Endothelial cell of umbilical vein (primary cell): ENCODE measurements at regions not wholly inside any gene's neighbourhood (a gene's known extent, or its start where the extent isn't known, plus 50 kb on each side); places are given as distances from the start of the nearest gene placed in this dataset.

Source experiments
- BruUV-seq: library from RNA; stranded (reverse); fragments of 400-500 nt; replicated peaks from 2 replicates; lab custom pipeline; 2021; lab: Mats Ljungman, UMichigan
- CTCF ChIA-PET: fragments of 300-600, 350-600 bp; sonication (Branson Sonifier 250); formaldehyde crosslinking; loops from one replicate; lab custom pipeline; 2021; ENCODE audit warnings: antibody characterized with exemption, inconsistent platforms; lab: Charles Lee
- POLR2A ChIA-PET: fragments of 300-600, 350-600 bp; sonication (Branson Sonifier 250); formaldehyde crosslinking; loops from one replicate; lab custom pipeline; 2021; ENCODE audit warnings: antibody characterized with exemption, inconsistent platforms; lab: Charles Lee
- DNase-seq: peaks from one replicate; pipeline ENCODE4 v3.0.0-alpha.2; 2011; ENCODE audit warnings: low read depth, low spot score
- FAIRE-seq: peaks from 2 replicates; lab custom pipeline; 2011; peaks lifted over from hg19 to GRCh38; lab: Jason Lieb, UNC
- H2AFZ ChIP-seq: 2 replicates; pipeline ENCODE4 v1.6.0; 2012; ENCODE audit warnings: low read depth, low read length, control low read depth, inconsistent platforms
- H3K27ac ChIP-seq: 2 replicates; pipeline ENCODE4 v1.5.1; 2011; ENCODE audit warnings: low read depth, mild to moderate bottlenecking, control low read depth, low read length, moderate library complexity; ENCODE audit not compliant: insufficient read depth
- H3K27me3 ChIP-seq, 2 experiments: 2 replicates each; pipeline versions ENCODE4 v1.6.0 to v1.6.1; 2011; ENCODE audit warnings: low read length in 2 of 2, mixed read lengths in 1 of 2; ENCODE audit not compliant: control insufficient read depth in 2 of 2, insufficient read depth in 2 of 2
- H3K36me3 ChIP-seq, 2 experiments: 2 replicates in 1 of 2; 3 replicates in 1 of 2; pipeline ENCODE4 v1.5.1; 2011; ENCODE audit warnings: low read length in 2 of 2, mild to moderate bottlenecking in 1 of 2, moderate library complexity in 1 of 2; ENCODE audit not compliant: control insufficient read depth in 2 of 2, insufficient read depth in 2 of 2; ENCODE audit errors: extremely low read depth in 1 of 2
- H3K4me1 ChIP-seq: 3 replicates; pipeline ENCODE4 v1.5.1; 2011; ENCODE audit warnings: mild to moderate bottlenecking, low read length; ENCODE audit not compliant: control insufficient read depth, insufficient read depth; ENCODE audit errors: extremely low read depth
- H3K4me2 ChIP-seq: 2 replicates; pipeline ENCODE4 v1.6.1; 2011; ENCODE audit warnings: low read length, control low read depth, mixed read lengths; ENCODE audit not compliant: insufficient read depth
- H3K4me3 ChIP-seq, 3 experiments: fragments of 200-600 bp in 1 of 3; sonication (generic), shearing (Covaris generic) in 1 of 3; replicated peaks in 1 of 3; 2 replicates each; pipeline ENCODE4 v1.5.1; 2011 to 2016; ENCODE audit warnings: control low read depth in 3 of 3, low read length in 3 of 3, mild to moderate bottlenecking in 2 of 3, inconsistent platforms in 1 of 3, low read depth in 1 of 3, moderate library complexity in 1 of 3; ENCODE audit not compliant: insufficient read depth in 1 of 3
- H3K79me2 ChIP-seq: 2 replicates; pipeline ENCODE4 v1.6.0; 2012; ENCODE audit warnings: low read length, inconsistent platforms; ENCODE audit not compliant: control insufficient read depth, insufficient read depth
- H3K9ac ChIP-seq: replicated peaks from 2 replicates; pipeline ENCODE3; 2011; ENCODE audit warnings: low read length, control low read depth; ENCODE audit not compliant: insufficient read depth; ENCODE audit errors: extremely low read depth
- H3K9me1 ChIP-seq: replicated peaks from 3 replicates; pipeline ENCODE4 v1.6.0; 2011; ENCODE audit warnings: mild to moderate bottlenecking, low read length; ENCODE audit not compliant: control insufficient read depth, insufficient read depth; ENCODE audit errors: extremely low read depth
- H3K9me3 ChIP-seq: replicated peaks from 2 replicates; pipeline ENCODE4 v1.5.1; 2012; ENCODE audit warnings: low read length, inconsistent platforms; ENCODE audit not compliant: control insufficient read depth, insufficient read depth
- H4K20me1 ChIP-seq: replicated peaks from 2 replicates; pipeline ENCODE3; 2011; ENCODE audit warnings: mild to moderate bottlenecking, low read length; ENCODE audit not compliant: control insufficient read depth, insufficient read depth; ENCODE audit errors: extremely low read depth
- EZH2 ChIP-seq: IDR thresholded peaks from 2 replicates; pipeline ENCODE4 v1.6.1; 2012; ENCODE audit warnings: borderline replicate concordance, low read depth, mild to moderate bottlenecking, moderate library complexity, low read length, inconsistent platforms; ENCODE audit not compliant: severe bottlenecking
- FOS ChIP-seq: IDR thresholded peaks from 2 replicates; pipeline ENCODE4 v1.6.1; 2011; ENCODE audit warnings: mild to moderate bottlenecking, low read length, moderate library complexity, borderline replicate concordance; ENCODE audit not compliant: insufficient read depth
- GATA2 ChIP-seq: IDR thresholded peaks from 2 replicates; pipeline ENCODE4 v1.7.0; 2011; ENCODE audit warnings: low read depth, mild to moderate bottlenecking, moderate library complexity, mixed read lengths, low read length; ENCODE audit not compliant: insufficient read length, insufficient read depth
- JUN ChIP-seq: IDR thresholded peaks from 2 replicates; pipeline ENCODE4 v1.6.1; 2011; ENCODE audit warnings: borderline replicate concordance, low read depth; ENCODE audit not compliant: insufficient read length, insufficient read depth
- MYC ChIP-seq: IDR thresholded peaks from one replicate; pipeline ENCODE4 v1.6.1; 2011; ENCODE audit warnings: mild to moderate bottlenecking, low read depth, low read length
- POLR2A ChIP-seq: IDR thresholded peaks from 2 replicates; pipeline ENCODE4 v1.6.1; 2012; ENCODE audit warnings: low read depth, mild to moderate bottlenecking, control low read depth, low read length
- POLR2AphosphoS5 ChIP-seq: IDR thresholded peaks from 2 replicates; pipeline ENCODE4 v1.6.1; 2012; ENCODE audit warnings: low read depth, mild to moderate bottlenecking, control low read depth, low read length, moderate library complexity; ENCODE audit not compliant: insufficient read depth
- dilution Hi-C: fragments of 300-500 bp; cut with MboI; formaldehyde crosslinking; loops from one replicate; pipeline ENCODE4 v1.15.0; 2019; ENCODE audit warnings: low sequenced_read_pairs; ENCODE audit not compliant: extremely low pct_ligation_motif_present
- intact Hi-C: fragments of 100-400 bp; cut with micrococcal nuclease; formaldehyde crosslinking; loops from one replicate; pipeline ENCODE4 v1.10.0; 2022
- TF ChIP-seq, protein P1 (sequence below), 2 donors: IDR thresholded peaks; 1 replicate in 1 of 2; 2 replicates in 1 of 2; pipeline ENCODE4 v1.5.1; 2011; ENCODE audit warnings: low read length in 2 of 2, mild to moderate bottlenecking in 2 of 2, moderate library complexity in 2 of 2, control low read depth in 1 of 2, inconsistent platforms in 1 of 2, low read depth in 1 of 2; ENCODE audit not compliant: insufficient read depth in 1 of 2; ENCODE audit errors: extremely low read depth in 1 of 2
- TF ChIP-seq, protein P2 (sequence below): IDR thresholded peaks from 2 replicates; pipeline ENCODE4 v1.6.1; 2011; ENCODE audit not compliant: insufficient read depth, insufficient read length

DNA sequence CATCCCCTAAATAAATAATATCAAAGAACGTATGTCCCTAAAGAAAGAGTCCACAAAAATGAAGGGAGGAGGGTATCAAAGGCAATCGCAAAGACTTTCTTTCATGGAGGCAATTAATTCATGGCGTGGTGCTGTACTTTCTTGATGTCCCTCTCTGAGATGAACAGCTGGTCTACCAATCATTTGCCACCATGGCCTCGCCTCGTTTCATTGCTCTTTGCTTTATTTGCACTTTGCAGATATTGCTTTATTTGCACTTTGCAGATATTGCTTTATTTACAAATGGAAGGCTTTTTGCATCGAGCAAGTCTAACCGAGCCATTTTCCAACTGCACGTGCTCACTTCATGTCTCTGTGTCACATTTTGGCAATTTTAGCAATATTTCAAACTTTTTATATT is 104.0 kb upstream of the PTCH1 start:
- Histone ChIP-seq H4K20me1 (no peaks in the 10 kb centered on the region), H3K4me2 (no peak overlapping the region), H3K79me2 (no peaks in the 10 kb centered on the region), H3K9me1 (no peaks in the 10 kb centered on the region), H3K27ac (no peak overlapping the region), H3K36me3 (no peaks in the 10 kb centered on the region), H3K4me1 (peaks cover 3% of the 10 kb centered on the region), H2AFZ (no peak overlapping the region), H3K27me3 (no peaks in the 10 kb centered on the region), H3K4me3 (no peak overlapping the region), H3K9ac (no peak overlapping the region), H3K9me3 (no peaks in the 10 kb centered on the region)
- ChIA-PET CTCF (no interaction called here), POLR2A (no interaction called here)
- no peak for TF ChIP-seq POLR2A
- TF ChIP-seq, protein P1, sequence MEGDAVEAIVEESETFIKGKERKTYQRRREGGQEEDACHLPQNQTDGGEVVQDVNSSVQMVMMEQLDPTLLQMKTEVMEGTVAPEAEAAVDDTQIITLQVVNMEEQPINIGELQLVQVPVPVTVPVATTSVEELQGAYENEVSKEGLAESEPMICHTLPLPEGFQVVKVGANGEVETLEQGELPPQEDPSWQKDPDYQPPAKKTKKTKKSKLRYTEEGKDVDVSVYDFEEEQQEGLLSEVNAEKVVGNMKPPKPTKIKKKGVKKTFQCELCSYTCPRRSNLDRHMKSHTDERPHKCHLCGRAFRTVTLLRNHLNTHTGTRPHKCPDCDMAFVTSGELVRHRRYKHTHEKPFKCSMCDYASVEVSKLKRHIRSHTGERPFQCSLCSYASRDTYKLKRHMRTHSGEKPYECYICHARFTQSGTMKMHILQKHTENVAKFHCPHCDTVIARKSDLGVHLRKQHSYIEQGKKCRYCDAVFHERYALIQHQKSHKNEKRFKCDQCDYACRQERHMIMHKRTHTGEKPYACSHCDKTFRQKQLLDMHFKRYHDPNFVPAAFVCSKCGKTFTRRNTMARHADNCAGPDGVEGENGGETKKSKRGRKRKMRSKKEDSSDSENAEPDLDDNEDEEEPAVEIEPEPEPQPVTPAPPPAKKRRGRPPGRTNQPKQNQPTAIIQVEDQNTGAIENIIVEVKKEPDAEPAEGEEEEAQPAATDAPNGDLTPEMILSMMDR (IDR thresholded peaks at IDR 0.05; ENCODE audit: extremely low read depth in 1 of 2, insufficient read depth in 1 of 2, low read depth in 1 of 2, low read length in 2 of 2) = no peak
- intact Hi-C loops = no loop called here
- no peak for DNase-seq
- dilution Hi-C loops = no loop called here
- BruUV-seq = no TSS peak
- FAIRE-seq = no peak

DNA sequence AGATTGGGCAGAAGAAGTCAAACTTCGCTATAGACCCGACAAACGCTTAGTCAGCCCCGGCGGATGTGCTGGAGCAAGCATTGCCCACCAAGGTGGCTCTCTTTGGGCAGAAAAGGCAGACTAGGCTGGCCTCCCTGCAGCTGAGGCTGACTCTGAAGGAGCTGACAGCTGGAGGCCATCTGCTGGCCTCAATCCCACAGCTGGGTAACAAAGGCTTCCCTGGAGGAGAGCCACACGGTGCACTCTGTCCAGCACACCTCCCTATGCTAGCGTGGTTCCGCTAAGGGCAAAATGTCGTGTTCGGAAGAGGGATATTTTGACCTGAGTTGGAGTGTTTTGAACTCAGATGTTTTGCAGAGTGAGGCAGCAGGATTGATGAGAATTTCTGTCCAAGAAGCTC is 103.5 kb upstream of the PTCH1 start:
- Histone ChIP-seq H3K27ac (no peak overlapping the region), H3K9me3 (no peaks in the 10 kb centered on the region), H3K27me3 (no peaks in the 10 kb centered on the region), H2AFZ (no peak overlapping the region), H3K9me1 (no peaks in the 10 kb centered on the region), H3K79me2 (no peaks in the 10 kb centered on the region), H3K36me3 (no peaks in the 10 kb centered on the region), H4K20me1 (no peaks in the 10 kb centered on the region), H3K4me3 (no peak overlapping the region), H3K4me2 (no peak overlapping the region), H3K4me1 (peaks cover 3% of the 10 kb centered on the region), H3K9ac (no peak overlapping the region)
- dilution Hi-C loops = no loop called here
- ChIA-PET CTCF (no interaction called here), POLR2A (no interaction called here)
- BruUV-seq = no TSS peak
- DNase-seq (no peak), FAIRE-seq (no peak)
- TF ChIP-seq, protein P1 (IDR thresholded peaks at IDR 0.05; ENCODE audit: extremely low read depth in 1 of 2, insufficient read depth in 1 of 2, low read depth in 1 of 2, low read length in 2 of 2) = no peak
- TF ChIP-seq EZH2 (no peak), GATA2 (no peak), POLR2A (no peak), POLR2AphosphoS5 (no peak), MYC (no peak), FOS (no peak), JUN (no peak)
- TF ChIP-seq, protein P2, sequence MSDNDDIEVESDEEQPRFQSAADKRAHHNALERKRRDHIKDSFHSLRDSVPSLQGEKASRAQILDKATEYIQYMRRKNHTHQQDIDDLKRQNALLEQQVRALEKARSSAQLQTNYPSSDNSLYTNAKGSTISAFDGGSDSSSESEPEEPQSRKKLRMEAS = no peak
- intact Hi-C loops = no loop called here
